ENCODE measurements at regions not wholly inside any gene's neighbourhood (a gene's known extent, or its start where the extent isn't known, plus 50 kb on each side); places are given as distances from the start of the nearest gene placed in this dataset.
"Not testable (repeated sequence)": the region's sequence is repeated elsewhere in the genome, so short reads cannot be mapped to it uniquely, and the experiment has no call there.

GRCh38 chr4:85050736-85051135 is 84.2 kb upstream of the WDFY3 start:
- no peak for TF ChIP-seq ZFX (IDR thresholded peaks at IDR 0.05; ENCODE audit: borderline replicate concordance)
- TF ChIP-seq CTCF (IDR thresholded peaks at IDR 0.05), result no peak
- H3K27ac ChIP-seq, result no peak overlapping the region

- H3K27ac ChIP-seq, result no peak overlapping the region
- TF ChIP-seq CTCF (IDR thresholded peaks at IDR 0.05) (no peak), ZFX (IDR thresholded peaks at IDR 0.05; ENCODE audit: borderline replicate concordance) (no peak)
Measured at GRCh38 chr4:85051526-85051925, 85.0 kb upstream of the WDFY3 start.

GRCh38 chr4:85054925-85055324 is 88.4 kb upstream of the WDFY3 start:
- not testable (repeated sequence) for H3K27ac ChIP-seq

GRCh38 chr4:85058551-85058950 is 92.1 kb upstream of the WDFY3 start:
- no peak for TF ChIP-seq ZFX (IDR thresholded peaks at IDR 0.05; ENCODE audit: borderline replicate concordance)
- TF ChIP-seq CTCF (IDR thresholded peaks at IDR 0.05), result no peak
- H3K27ac ChIP-seq, result no peak overlapping the region

- H3K27ac ChIP-seq, result no peak overlapping the region
- TF ChIP-seq ZFX (IDR thresholded peaks at IDR 0.05; ENCODE audit: borderline replicate concordance), result no peak
- no peak for TF ChIP-seq CTCF (IDR thresholded peaks at IDR 0.05)
Measured at GRCh38 chr4:85061974-85062373, 95.5 kb upstream of the WDFY3 start.

GRCh38 chr4:85062466-85062865 is 96.0 kb upstream of the WDFY3 start:
- TF ChIP-seq CTCF (IDR thresholded peaks at IDR 0.05) (no peak), ZFX (IDR thresholded peaks at IDR 0.05; ENCODE audit: borderline replicate concordance) (no peak)
- no peak overlapping the region for H3K27ac ChIP-seq

GRCh38 chr4:85067342-85067741 is 100.9 kb upstream of the WDFY3 start:
- TF ChIP-seq CTCF (IDR thresholded peaks at IDR 0.05) (no peak), ZFX (IDR thresholded peaks at IDR 0.05; ENCODE audit: borderline replicate concordance) (no peak)
- H3K27ac ChIP-seq, result no peak overlapping the region

GRCh38 chr4:85078016-85078415 is 111.5 kb upstream of the WDFY3 start:
- H3K27ac ChIP-seq, result no peak overlapping the region
- TF ChIP-seq CTCF (IDR thresholded peaks at IDR 0.05) (no peak), ZFX (IDR thresholded peaks at IDR 0.05; ENCODE audit: borderline replicate concordance) (no peak)

Data from 22Rv1 (cell line).